ENCODE measurements at regions not wholly inside any gene's neighbourhood (a gene's known extent, or its start where the extent isn't known, plus 50 kb on each side); places are given as distances from the start of the nearest gene placed in this dataset.

DNA sequence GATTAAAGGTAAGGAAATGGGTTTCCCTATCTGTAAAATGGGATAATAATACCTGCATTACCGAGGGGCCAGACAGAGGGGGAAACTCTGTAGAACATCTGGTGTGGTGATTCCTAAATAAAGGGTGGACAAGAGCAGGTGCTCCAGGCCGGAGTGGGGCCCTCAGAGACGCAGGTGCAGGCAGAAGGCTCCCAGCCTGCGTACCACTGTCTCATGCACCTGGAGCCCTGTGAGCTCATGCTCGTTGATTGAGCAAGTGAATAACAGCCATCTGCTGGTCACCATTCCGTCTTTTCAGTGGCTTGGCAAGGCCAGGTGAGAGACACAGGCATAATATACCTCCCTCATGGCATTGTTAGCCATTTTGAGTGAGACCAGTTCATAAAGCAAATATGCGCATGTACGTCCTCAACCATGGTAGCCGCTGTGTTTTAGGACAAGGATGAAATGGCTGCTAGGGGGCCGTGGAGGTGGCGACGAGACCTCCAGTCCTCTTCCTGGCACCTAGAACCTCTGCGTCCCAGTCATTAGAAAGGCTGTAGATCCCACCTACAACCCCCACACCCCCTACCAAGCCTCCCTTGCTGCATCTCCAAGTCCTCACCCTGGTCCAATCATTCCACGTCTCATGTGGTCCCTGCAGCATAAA lies 198.0 kb upstream of the MVB12B start:
- TF ChIP-seq CTCF (IDR thresholded peaks at IDR 0.05; ENCODE audit: unreplicated experiment): no peak
- CTCF ChIA-PET: no interaction called here
- BruUV-seq (replicated peaks): no TSS peak
- H3K4me1 Mint-ChIP-seq (ENCODE audit: low read depth, unreplicated experiment): no peaks in the 10 kb centered on the region
- H3K27ac Mint-ChIP-seq (ENCODE audit: unreplicated experiment): no peak overlapping the region
- H3K36me3 Mint-ChIP-seq (ENCODE audit: insufficient read depth, unreplicated experiment): no peaks in the 10 kb centered on the region
- peaks cover 97% of the 10 kb centered on the region for H3K27me3 Mint-ChIP-seq (ENCODE audit: unreplicated experiment)
- no peaks in the 10 kb centered on the region for H3K9me3 Mint-ChIP-seq (ENCODE audit: low read depth, unreplicated experiment)
- no peak for DNase-seq
- intact Hi-C loops (cut with micrococcal nuclease; ENCODE audit: unreplicated experiment): no loop called here
- H3K4me3 Mint-ChIP-seq (ENCODE audit: low read depth, unreplicated experiment): no peak overlapping the region

GRCh38 chr9:126131066-126132010 lies 195.3 kb upstream of the MVB12B start:
- BruUV-seq (replicated peaks): no TSS peak
- H3K4me1 Mint-ChIP-seq (ENCODE audit: low read depth, unreplicated experiment): no peaks in the 10 kb centered on the region
- H3K36me3 Mint-ChIP-seq (ENCODE audit: insufficient read depth, unreplicated experiment): no peaks in the 10 kb centered on the region
- TF ChIP-seq CTCF (IDR thresholded peaks at IDR 0.05; ENCODE audit: unreplicated experiment): no peak
- DNase-seq: no peak
- CTCF ChIA-PET: no interaction called here
- H3K27ac Mint-ChIP-seq (ENCODE audit: unreplicated experiment): no peak overlapping the region
- intact Hi-C loops (cut with micrococcal nuclease; ENCODE audit: unreplicated experiment): no loop called here
- H3K9me3 Mint-ChIP-seq (ENCODE audit: low read depth, unreplicated experiment): no peaks in the 10 kb centered on the region
- H3K4me3 Mint-ChIP-seq (ENCODE audit: low read depth, unreplicated experiment): no peak overlapping the region
- H3K27me3 Mint-ChIP-seq (ENCODE audit: unreplicated experiment): peaks cover 95% of the 10 kb centered on the region

- Mint-ChIP-seq H3K36me3 (ENCODE audit: insufficient read depth, unreplicated experiment) (no peaks in the 10 kb centered on the region), H3K4me3 (ENCODE audit: low read depth, unreplicated experiment) (no peak overlapping the region), H3K27me3 (ENCODE audit: unreplicated experiment) (peaks cover 81% of the 10 kb centered on the region), H3K9me3 (ENCODE audit: low read depth, unreplicated experiment) (peaks cover 2% of the 10 kb centered on the region), H3K4me1 (ENCODE audit: low read depth, unreplicated experiment) (no peaks in the 10 kb centered on the region), H3K27ac (ENCODE audit: unreplicated experiment) (no peak overlapping the region)
- no peak for DNase-seq
- TF ChIP-seq CTCF (IDR thresholded peaks at IDR 0.05; ENCODE audit: unreplicated experiment): no peak
- CTCF ChIA-PET: no interaction called here
- intact Hi-C loops (cut with micrococcal nuclease; ENCODE audit: unreplicated experiment): no loop called here
- BruUV-seq (replicated peaks): no TSS peak
Observed at GRCh38 chr9:126132746-126133145, 193.9 kb upstream of the MVB12B start.

DNA sequence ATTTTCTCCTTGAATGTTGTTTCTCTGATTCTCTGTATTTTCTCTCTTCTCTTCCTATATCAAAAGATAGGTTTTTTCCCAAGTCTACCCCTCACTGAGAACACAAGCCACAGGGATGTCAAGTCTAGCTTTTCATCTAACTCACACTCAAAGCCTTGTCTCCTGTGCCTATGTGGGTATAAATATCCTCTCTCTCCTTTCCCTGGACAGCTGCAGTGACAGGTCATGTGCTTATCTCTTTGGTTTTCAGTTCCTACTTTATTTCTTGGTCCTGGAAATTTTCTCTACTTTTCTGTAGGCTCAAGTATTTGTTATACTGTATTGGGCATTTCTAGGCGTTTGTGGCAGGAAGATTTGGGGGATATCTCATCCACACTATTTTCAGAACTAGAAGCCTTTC lies 182.4 kb upstream of the MVB12B start:
- peaks cover 14% of the 10 kb centered on the region for H3K4me1 Mint-ChIP-seq (ENCODE audit: low read depth, unreplicated experiment)
- no peak for TF ChIP-seq CTCF (IDR thresholded peaks at IDR 0.05; ENCODE audit: unreplicated experiment)
- H3K9me3 Mint-ChIP-seq (ENCODE audit: low read depth, unreplicated experiment): no peaks in the 10 kb centered on the region
- H3K4me3 Mint-ChIP-seq (ENCODE audit: low read depth, unreplicated experiment): no peak overlapping the region
- no peak for DNase-seq
- CTCF ChIA-PET: no interaction called here
- H3K36me3 Mint-ChIP-seq (ENCODE audit: insufficient read depth, unreplicated experiment): no peaks in the 10 kb centered on the region
- intact Hi-C loops (cut with micrococcal nuclease; ENCODE audit: unreplicated experiment): no loop called here
- BruUV-seq (replicated peaks): no TSS peak
- H3K27me3 Mint-ChIP-seq (ENCODE audit: unreplicated experiment): no peaks in the 10 kb centered on the region
- H3K27ac Mint-ChIP-seq (ENCODE audit: unreplicated experiment): no peak overlapping the region
